Peyer's patch (tissue), 4 donors: ENCODE measurements at regions not wholly inside any gene's neighbourhood (a gene's known extent, or its start where the extent isn't known, plus 50 kb on each side); places are given as distances from the start of the nearest gene placed in this dataset.

Experiments
- POLR2A ChIP-seq, 2 donors: fragments of 450-650 bp; IDR thresholded peaks; one replicate each; pipeline ENCODE4 v1.5.1; 2017; ENCODE audit warnings: antibody characterized with exemption in 2 of 2, mild to moderate bottlenecking in 2 of 2, moderate library complexity in 2 of 2
- TF ChIP-seq, protein P1 (sequence below), 6 experiments: fragments of 450-650 bp in 4 of 6; fragments of 200-600 bp in 2 of 6; sonication (generic) in 1 of 6; IDR thresholded peaks; one replicate each; pipeline ENCODE4 v1.5.1; 2017 to 2019; ENCODE audit warnings: antibody characterized with exemption in 6 of 6, mild to moderate bottlenecking in 3 of 6, moderate library complexity in 1 of 6

DNA sequence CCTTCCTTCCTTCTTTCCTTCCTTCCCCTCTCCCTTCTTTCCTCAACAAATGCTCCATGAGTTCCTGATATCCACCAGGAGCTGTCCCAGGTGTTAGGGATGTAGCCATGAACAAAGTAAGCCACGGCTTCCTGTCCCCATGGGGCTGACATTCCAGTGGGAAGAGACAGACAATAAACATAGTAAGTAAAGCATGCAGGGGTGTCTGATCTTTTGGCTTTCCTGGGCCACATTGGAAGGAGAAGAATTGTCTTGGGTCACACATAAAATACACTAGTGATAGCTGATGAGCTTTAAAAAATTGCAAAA lies 81.5 kb upstream of the ZBTB40 start:
- TF ChIP-seq, protein P1, sequence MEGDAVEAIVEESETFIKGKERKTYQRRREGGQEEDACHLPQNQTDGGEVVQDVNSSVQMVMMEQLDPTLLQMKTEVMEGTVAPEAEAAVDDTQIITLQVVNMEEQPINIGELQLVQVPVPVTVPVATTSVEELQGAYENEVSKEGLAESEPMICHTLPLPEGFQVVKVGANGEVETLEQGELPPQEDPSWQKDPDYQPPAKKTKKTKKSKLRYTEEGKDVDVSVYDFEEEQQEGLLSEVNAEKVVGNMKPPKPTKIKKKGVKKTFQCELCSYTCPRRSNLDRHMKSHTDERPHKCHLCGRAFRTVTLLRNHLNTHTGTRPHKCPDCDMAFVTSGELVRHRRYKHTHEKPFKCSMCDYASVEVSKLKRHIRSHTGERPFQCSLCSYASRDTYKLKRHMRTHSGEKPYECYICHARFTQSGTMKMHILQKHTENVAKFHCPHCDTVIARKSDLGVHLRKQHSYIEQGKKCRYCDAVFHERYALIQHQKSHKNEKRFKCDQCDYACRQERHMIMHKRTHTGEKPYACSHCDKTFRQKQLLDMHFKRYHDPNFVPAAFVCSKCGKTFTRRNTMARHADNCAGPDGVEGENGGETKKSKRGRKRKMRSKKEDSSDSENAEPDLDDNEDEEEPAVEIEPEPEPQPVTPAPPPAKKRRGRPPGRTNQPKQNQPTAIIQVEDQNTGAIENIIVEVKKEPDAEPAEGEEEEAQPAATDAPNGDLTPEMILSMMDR (IDR thresholded peaks at IDR 0.05), result no peak
- no peak for TF ChIP-seq POLR2A (IDR thresholded peaks at IDR 0.05)
